ENCODE measurements at regions not wholly inside any gene's neighbourhood (a gene's known extent, or its start where the extent isn't known, plus 50 kb on each side); places are given as distances from the start of the nearest gene placed in this dataset.

- no peak overlapping the region for H3K27ac ChIP-seq (replicated peaks)
- H3K4me3 ChIP-seq (replicated peaks; ENCODE audit: insufficient read depth, low read length): no peak overlapping the region
- DNase-seq (ENCODE audit: low read depth in 1 of 2, low spot score in 1 of 2): no peak
- TF ChIP-seq CTCF (IDR thresholded peaks at IDR 0.05; ENCODE audit: insufficient read depth, low read length) (no peak), SPI1 (IDR thresholded peaks at IDR 0.05; ENCODE audit: borderline replicate concordance, low read depth) (no peak), REST (IDR thresholded peaks at IDR 0.05; ENCODE audit: insufficient replicate concordance, low read depth) (no peak), GABPA (IDR thresholded peaks at IDR 0.05; ENCODE audit: low read depth) (no peak), POLR2AphosphoS5 (IDR thresholded peaks at IDR 0.05; ENCODE audit: low read depth) (no peak)
- peaks cover 1% of the 10 kb centered on the region for H3K27me3 ChIP-seq (ENCODE audit: insufficient read depth, poor library complexity, severe bottlenecking)
Observed at GRCh38 chr10:123327896-123328295, 173.7 kb downstream of the BUB3 start.

- TF ChIP-seq CTCF (IDR thresholded peaks at IDR 0.05; ENCODE audit: insufficient read depth, low read length) (no peak), REST (IDR thresholded peaks at IDR 0.05; ENCODE audit: insufficient replicate concordance, low read depth) (no peak), GABPA (IDR thresholded peaks at IDR 0.05; ENCODE audit: low read depth) (no peak), SPI1 (IDR thresholded peaks at IDR 0.05; ENCODE audit: borderline replicate concordance, low read depth) (no peak), POLR2AphosphoS5 (IDR thresholded peaks at IDR 0.05; ENCODE audit: low read depth) (no peak)
- H3K4me3 ChIP-seq (replicated peaks; ENCODE audit: insufficient read depth, low read length): no peak overlapping the region
- DNase-seq (ENCODE audit: low read depth in 1 of 2, low spot score in 1 of 2): no peak
- no peak overlapping the region for H3K27ac ChIP-seq (replicated peaks)
- H3K27me3 ChIP-seq (ENCODE audit: insufficient read depth, poor library complexity, severe bottlenecking): no peaks in the 10 kb centered on the region
Observed at GRCh38 chr10:123331438-123331837, 177.2 kb downstream of the BUB3 start.

GRCh38 chr10:123346581-123346980 is 192.4 kb downstream of the BUB3 start:
- DNase-seq (ENCODE audit: low read depth in 1 of 2, low spot score in 1 of 2): no peak
- Histone ChIP-seq H3K4me3 (replicated peaks; ENCODE audit: insufficient read depth, low read length) (no peak overlapping the region), H3K27me3 (ENCODE audit: insufficient read depth, poor library complexity, severe bottlenecking) (no peaks in the 10 kb centered on the region), H3K27ac (replicated peaks) (no peak overlapping the region)
- TF ChIP-seq POLR2AphosphoS5 (IDR thresholded peaks at IDR 0.05; ENCODE audit: low read depth) (no peak), CTCF (IDR thresholded peaks at IDR 0.05; ENCODE audit: insufficient read depth, low read length) (no peak), REST (IDR thresholded peaks at IDR 0.05; ENCODE audit: insufficient replicate concordance, low read depth) (no peak), GABPA (IDR thresholded peaks at IDR 0.05; ENCODE audit: low read depth) (no peak), SPI1 (IDR thresholded peaks at IDR 0.05; ENCODE audit: borderline replicate concordance, low read depth) (no peak)
